ENCODE measurements at regions not wholly inside any gene's neighbourhood (a gene's known extent, or its start where the extent isn't known, plus 50 kb on each side); places are given as distances from the start of the nearest gene placed in this dataset.

DNA sequence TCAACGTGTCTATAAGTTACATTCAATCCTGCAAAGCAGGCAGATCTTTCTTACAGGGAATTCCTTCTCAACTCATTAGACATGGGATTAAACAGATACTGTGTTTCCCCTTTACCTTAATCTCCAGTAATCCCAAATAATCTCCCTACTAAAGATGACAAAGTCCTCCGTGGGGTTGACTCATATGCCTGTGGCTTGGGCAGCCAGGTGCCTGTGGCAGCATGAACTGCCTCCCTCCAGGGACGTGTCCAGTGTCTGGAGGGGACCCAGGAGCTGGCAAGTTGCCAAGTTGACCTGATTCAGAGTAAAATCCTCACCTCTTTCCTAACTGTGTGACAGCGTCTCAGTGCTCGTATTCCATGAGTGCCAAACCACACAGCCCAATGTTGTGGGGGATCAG, 94.6 kb upstream of the PTCH1 start:
- TF ChIP-seq, protein P1, sequence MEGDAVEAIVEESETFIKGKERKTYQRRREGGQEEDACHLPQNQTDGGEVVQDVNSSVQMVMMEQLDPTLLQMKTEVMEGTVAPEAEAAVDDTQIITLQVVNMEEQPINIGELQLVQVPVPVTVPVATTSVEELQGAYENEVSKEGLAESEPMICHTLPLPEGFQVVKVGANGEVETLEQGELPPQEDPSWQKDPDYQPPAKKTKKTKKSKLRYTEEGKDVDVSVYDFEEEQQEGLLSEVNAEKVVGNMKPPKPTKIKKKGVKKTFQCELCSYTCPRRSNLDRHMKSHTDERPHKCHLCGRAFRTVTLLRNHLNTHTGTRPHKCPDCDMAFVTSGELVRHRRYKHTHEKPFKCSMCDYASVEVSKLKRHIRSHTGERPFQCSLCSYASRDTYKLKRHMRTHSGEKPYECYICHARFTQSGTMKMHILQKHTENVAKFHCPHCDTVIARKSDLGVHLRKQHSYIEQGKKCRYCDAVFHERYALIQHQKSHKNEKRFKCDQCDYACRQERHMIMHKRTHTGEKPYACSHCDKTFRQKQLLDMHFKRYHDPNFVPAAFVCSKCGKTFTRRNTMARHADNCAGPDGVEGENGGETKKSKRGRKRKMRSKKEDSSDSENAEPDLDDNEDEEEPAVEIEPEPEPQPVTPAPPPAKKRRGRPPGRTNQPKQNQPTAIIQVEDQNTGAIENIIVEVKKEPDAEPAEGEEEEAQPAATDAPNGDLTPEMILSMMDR (IDR thresholded peaks at IDR 0.05; ENCODE audit: low read depth, low read length): no peak

DNA sequence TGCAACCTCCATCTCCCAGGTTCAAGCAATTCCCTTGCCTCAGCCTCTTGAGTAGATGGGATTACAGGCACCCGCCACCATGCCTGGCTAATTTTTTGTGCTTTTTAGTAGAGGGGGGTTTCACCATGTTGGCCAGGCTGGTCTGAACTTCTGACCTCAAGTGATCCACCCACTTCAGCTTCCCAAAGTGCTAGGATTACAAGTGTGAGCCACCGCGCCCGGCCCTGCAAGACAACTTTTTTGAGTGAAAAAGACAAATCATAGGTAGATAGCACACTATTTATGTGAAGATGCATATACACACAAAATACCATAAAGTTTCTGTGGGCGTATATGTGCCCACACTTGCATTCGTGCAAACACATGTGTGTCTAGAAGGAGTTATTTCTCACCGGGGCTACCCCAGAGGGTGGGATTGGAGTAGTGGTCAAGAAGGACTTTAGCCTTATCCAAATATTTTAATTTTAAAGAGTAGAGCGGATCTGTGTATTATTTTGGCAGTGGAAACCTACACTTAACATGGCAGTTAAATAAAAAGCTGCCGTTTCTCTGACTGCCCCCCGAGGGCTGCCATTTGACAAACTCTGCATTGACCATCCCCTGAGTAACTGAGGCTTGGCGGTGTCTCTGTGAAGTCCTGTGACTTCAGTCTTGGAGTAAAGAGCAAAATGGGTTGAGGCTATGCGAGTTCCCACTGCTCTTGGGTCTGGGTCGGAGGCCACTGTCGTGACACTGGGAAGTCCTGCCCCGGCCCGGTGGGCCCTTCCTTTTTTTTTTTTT, 93.4 kb upstream of the PTCH1 start:
- TF ChIP-seq, protein P1 (IDR thresholded peaks at IDR 0.05; ENCODE audit: low read depth, low read length): no peak
- no peak for DNase-seq (ENCODE audit: extremely low read depth, low read depth)

More for the DNA sequence above, 94.6 kb upstream of the PTCH1 start:
- DNase-seq (ENCODE audit: extremely low read depth, low read depth): no peak

DNA sequence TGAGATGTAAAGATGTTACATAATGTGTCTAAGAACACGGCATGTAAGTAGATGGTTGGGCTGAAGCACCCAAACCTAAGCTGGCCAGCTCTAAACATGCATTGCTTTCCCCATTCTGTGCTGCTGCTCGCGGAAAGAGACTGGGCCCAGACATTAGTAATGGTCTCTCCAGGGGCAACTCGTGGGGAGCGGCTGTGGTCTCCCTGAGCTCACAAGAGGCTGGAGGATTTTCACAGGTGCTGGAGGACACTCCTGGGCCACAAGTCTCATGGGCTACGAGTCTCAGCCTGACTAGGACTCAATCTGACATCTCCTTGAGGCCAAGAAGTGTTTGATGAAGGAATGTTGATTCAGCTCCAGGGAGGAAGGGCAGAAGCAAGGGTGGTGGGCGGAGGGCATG, 92.7 kb upstream of the PTCH1 start:
- no peak for DNase-seq (ENCODE audit: extremely low read depth, low read depth)
- TF ChIP-seq, protein P1 (IDR thresholded peaks at IDR 0.05; ENCODE audit: low read depth, low read length): no peak

DNA sequence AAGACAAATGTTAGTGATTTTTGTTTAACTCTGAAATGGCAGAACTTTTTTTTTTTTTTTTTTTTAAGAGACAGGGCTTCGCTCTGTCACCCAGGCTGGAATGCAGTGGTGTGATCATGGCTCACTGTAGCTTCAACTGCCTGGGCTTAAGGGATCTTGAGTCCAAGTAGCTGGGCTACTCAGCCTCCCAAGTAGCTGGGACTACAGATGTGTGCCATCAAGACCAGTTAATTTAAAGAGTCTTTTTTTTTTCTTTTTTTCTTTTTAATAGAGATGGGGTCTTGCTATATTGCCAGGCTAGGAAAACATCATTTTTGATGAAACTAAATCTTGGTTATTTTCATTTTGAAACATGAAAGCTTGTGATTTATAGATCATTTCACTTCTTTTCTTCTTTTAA, 91.6 kb upstream of the PTCH1 start:
- TF ChIP-seq, protein P1 (IDR thresholded peaks at IDR 0.05; ENCODE audit: low read depth, low read length): no peak
- no peak for DNase-seq (ENCODE audit: extremely low read depth, low read depth)

DNA sequence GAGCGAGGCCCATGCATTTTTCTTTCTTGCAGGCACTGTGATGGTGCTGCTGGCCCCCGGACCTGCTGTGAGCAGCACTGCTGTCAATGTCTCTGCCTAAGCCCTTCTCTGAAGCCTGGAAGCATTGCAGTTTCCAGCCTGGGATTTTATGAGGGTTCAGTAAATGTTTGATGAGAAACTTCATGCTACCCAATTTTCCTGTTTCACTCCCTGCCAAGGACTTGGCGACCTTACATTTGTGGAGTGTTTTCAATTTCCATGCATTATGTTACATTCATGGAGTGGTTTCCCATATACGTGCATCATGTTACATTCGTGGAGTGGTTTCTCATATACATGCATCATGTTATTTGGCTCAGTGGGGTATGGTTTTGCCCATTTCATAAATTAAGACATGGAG, 90.7 kb upstream of the PTCH1 start:
- no peak for DNase-seq (ENCODE audit: extremely low read depth, low read depth)
- TF ChIP-seq, protein P1 (IDR thresholded peaks at IDR 0.05; ENCODE audit: low read depth, low read length): no peak

DNA sequence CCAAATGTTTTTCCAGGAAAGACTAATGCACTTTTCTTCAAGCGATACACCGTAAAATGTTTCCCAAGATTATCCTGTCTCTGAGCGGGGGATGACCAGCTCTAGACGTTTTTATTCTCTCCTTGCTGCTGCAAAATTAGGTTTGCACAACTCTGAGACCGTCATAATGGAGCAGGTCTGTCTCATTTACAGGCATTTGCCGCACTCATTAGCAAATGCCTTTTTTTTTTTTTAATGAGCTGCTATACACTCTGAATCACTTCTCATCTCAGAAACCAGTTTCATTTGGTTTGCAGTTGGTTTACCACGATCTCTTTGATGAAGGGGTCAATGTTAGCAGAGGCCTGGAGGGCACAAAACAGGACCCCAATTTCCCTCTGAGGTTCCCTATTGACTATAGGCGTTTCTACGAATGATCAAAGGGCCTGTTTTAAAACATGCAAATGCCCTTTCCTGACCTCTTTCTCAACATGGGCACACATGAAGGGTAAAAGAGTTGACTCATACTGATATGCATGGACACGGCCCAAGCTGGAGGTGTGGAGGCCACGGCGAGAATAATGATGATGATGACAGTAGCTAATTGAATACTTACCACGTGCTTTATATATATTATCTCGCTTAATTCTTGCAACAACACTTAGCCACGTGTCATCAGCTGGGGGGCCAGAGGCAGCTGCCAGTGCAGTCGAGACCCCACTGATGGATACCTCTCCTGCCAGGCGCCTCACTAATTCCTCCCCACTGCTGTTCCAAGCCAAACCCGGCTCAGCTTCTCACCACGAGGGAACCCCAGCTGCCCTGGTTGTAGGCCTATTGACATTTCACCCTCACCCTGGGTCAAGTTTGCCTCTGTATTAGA, 89.9 kb upstream of the PTCH1 start:
- DNase-seq (ENCODE audit: extremely low read depth, low read depth): no peak
- TF ChIP-seq, protein P1 (IDR thresholded peaks at IDR 0.05; ENCODE audit: low read depth, low read length): no peak

All from AG09319 (cell line).